Activated CD8-positive, alpha-beta memory T cell treated with anti-CD3 and anti-CD28 coated beads for 4 hours (primary cell): ENCODE measurements at regions not wholly inside any gene's neighbourhood (a gene's known extent, or its start where the extent isn't known, plus 50 kb on each side); places are given as distances from the start of the nearest gene placed in this dataset.
"Not testable (repeated sequence)": the region's sequence is repeated elsewhere in the genome, so short reads cannot be mapped to it uniquely, and the experiment has no call there.

Experiments used
- DNase-seq, 2 donors: peaks; one replicate each; pipeline ENCODE4 v3.0.0-alpha.2; 2020; ENCODE audit warnings: low read depth in 2 of 2

GRCh38 chr9:38127271-38127839 is 58.3 kb upstream of the SHB start:
- no peak for DNase-seq

DNA sequence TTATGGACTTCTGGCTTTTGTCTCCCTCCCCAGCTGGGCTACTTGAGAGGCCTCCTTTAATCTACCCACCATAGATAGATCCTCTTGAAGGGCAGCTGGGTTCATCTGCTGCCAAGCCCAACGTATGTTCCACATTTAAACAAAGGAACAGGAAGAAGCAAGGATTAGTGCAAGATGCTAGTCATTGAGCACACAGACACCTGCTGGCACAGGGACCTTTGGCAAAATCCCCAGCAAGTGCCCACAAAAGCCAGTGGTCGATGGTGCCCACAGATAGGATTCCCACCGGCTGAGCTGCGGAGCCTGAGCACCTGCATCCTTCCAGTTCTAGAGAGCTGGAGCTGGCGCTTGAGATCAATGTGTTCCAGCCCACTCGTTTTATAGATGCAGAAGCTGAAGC is 57.7 kb upstream of the SHB start:
- no peak for DNase-seq

GRCh38 chr9:38125889-38126288 is 56.9 kb upstream of the SHB start:
- no peak for DNase-seq

DNA sequence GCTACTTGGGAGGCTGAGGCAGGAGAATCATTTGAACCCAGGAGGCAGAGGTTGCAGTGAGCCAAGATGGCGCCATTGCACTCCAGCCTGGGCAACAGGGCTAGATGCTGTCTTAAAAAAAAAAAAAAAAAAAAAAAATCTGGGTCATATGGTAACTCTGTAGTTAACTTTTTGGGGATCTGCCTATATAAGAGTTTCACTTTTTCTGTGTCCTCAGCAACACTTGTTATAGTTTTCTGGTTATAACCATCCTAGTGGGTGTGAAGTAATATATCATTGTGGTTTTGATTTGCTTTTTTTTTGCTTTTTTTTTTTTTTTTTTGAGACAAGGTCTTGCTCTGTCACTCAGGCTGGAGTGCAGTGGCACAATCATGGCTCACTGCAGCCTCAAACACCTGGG is 54.3 kb upstream of the SHB start:
- not testable (repeated sequence) for DNase-seq

DNA sequence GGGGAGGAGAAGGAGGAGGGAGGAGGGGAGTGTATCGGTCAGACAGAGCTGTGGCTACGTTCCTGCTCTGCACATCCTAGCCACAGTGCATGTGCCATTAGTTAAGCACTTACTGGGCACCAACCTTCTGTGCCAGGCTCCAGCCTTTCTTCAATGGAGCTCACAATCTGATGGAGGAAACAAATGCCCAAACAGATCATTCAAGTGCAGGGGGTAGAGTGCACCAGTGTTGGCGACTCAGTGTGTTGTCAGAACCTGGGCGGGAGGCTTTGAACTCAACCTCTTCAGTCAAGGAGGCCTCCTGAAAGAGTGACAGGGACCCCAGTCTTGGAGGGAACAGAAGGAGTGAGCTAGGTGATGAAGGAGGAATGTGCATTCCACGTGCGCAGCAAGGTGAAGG is 51.9 kb upstream of the SHB start:
- no peak for DNase-seq

- DNase-seq, result no peak
Observed at GRCh38 chr9:38119560-38120236, 50.7 kb upstream of the SHB start.

DNA sequence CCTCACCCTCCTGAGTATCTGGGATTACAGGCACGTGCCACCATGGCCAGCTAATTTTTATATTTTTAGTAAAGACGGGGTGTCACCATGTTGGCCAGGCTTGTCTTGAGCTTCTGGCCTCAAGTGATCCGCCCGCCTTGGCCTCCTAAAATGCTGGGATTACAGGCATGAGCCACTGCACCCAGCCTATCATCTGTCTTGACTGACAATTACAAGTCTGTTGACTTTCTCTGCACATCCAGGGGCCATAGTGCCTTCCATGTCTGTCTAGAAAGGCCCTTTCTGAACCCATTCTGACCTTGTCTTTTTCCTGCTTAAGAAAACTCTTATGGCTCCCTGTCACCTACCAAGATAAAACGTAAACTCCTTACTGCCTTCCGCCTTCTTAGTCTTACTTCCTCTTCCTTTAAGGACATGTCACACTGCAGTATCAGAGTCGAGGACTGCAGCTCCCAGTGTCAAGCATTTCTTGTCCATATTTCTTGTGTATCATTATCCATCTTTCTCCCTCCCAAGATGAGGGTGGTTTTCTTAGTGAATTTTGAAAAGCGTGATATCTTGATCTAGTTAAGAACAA is 49.9 kb upstream of the SHB start:
- no peak for DNase-seq
